H1 (cell line): ENCODE measurements at regions not wholly inside any gene's neighbourhood (a gene's known extent, or its start where the extent isn't known, plus 50 kb on each side); places are given as distances from the start of the nearest gene placed in this dataset.

Experiments used
- BRCA1 ChIP-seq: IDR thresholded peaks from 2 replicates; pipeline ENCODE4 v1.6.1; 2012; ENCODE audit warnings: low read depth, low read length, improper control_type of control experiment
- CTCF ChIP-seq, 3 experiments: IDR thresholded peaks; 1 replicate in 2 of 3; 2 replicates in 1 of 3; pipeline versions ENCODE4 v1.5.1 to v1.6.1; 2011; ENCODE audit warnings: low read length in 3 of 3, mild to moderate bottlenecking in 3 of 3, inconsistent platforms in 2 of 3, low read depth in 1 of 3, moderate library complexity in 1 of 3; ENCODE audit not compliant: insufficient read depth in 1 of 3; ENCODE audit errors: control extremely low read depth in 1 of 3
- EGR1 ChIP-seq: IDR thresholded peaks from 2 replicates; pipeline ENCODE4 v1.6.1; 2011; ENCODE audit warnings: low read depth, low read length, borderline replicate concordance
- EZH2 ChIP-seq: fragments of 200-600 bp; sonication (generic); IDR thresholded peaks from 2 replicates; pipeline ENCODE4 v1.7.1; 2012; ENCODE audit warnings: low read depth, mild to moderate bottlenecking, moderate library complexity, low read length, inconsistent platforms; ENCODE audit not compliant: severe bottlenecking
- POLR2A ChIP-seq, 2 experiments: IDR thresholded peaks; 1 replicate in 1 of 2; 2 replicates in 1 of 2; pipeline ENCODE4 v1.6.1; 2011; ENCODE audit warnings: low read depth in 2 of 2, low read length in 2 of 2, mild to moderate bottlenecking in 2 of 2; ENCODE audit errors: control extremely low read depth in 1 of 2
- RBBP5 ChIP-seq: IDR thresholded peaks from 2 replicates; pipeline ENCODE4 v1.7.1; 2012; ENCODE audit warnings: low read depth, mild to moderate bottlenecking, inconsistent platforms, low read length, moderate library complexity, borderline replicate concordance
- SUZ12 ChIP-seq: fragments of 200-600 bp; sonication (generic); IDR thresholded peaks from 2 replicates; pipeline ENCODE4 v1.6.1; 2012; ENCODE audit warnings: mild to moderate bottlenecking, inconsistent platforms, low read length, moderate library complexity, mixed read lengths
- TAF7 ChIP-seq: optimal IDR thresholded peaks from 2 replicates; pipeline ENCODE3; 2011; ENCODE audit warnings: low read depth, mild to moderate bottlenecking, inconsistent platforms, low read length, moderate library complexity, borderline replicate concordance
- ZNF274 ChIP-seq: IDR thresholded peaks from 2 replicates; pipeline ENCODE4 v1.7.0; 2012; ENCODE audit warnings: low read length, borderline replicate concordance; ENCODE audit errors: extremely low read depth

GRCh38 chr2:152255918-152256317 lies 79.1 kb upstream of the FMNL2 start:
- TF ChIP-seq EGR1 (no peak), RBBP5 (no peak), TAF7 (no peak), BRCA1 (no peak), EZH2 (no peak), ZNF274 (no peak), CTCF (IDR thresholded peaks at IDR 0.05; ENCODE audit: control extremely low read depth in 1 of 3, insufficient read depth in 1 of 3, low read depth in 1 of 3, low read length in 3 of 3) (no peak), SUZ12 (no peak), POLR2A (IDR thresholded peaks at IDR 0.05; ENCODE audit: control extremely low read depth in 1 of 2, low read depth in 2 of 2, low read length in 2 of 2) (no peak)
